ENCODE measurements at regions not wholly inside any gene's neighbourhood (a gene's known extent, or its start where the extent isn't known, plus 50 kb on each side); places are given as distances from the start of the nearest gene placed in this dataset.

DNA sequence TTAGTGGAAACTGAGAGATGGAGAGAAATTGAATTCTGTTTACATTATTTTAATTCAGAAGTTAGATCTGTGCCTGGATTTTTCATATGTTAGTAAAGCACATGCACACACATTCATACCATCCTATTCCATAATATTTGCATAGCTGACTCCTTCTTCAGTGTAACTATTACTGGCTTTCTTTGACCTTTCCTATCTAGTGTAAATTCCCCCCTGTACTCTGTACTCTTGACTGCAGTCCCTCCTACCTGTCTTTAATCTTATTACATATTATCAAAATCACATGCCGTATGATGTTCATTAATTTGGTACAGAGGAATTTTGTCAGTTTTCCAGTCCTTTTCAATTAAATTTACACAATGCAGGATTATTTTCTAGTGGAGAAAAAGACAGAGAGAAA, 417.0 kb upstream of the SOX5 start:
- H3K4me1 Mint-ChIP-seq: no peaks in the 10 kb centered on the region
- no peaks in the 10 kb centered on the region for H3K9me3 ChIP-seq (ENCODE audit: control insufficient read depth, insufficient read depth, low read length)
- no peak overlapping the region for H3K27ac ChIP-seq (ENCODE audit: low read length)
- no peak overlapping the region for H3K4me3 ChIP-seq (ENCODE audit: low read length)
- intact Hi-C loops (cut with micrococcal nuclease): no loop called here
- no peaks in the 10 kb centered on the region for H3K27me3 ChIP-seq (ENCODE audit: control insufficient read depth, insufficient read depth, low read length)
- H3K27ac Mint-ChIP-seq: no peak overlapping the region
- H3K36me3 Mint-ChIP-seq: no peaks in the 10 kb centered on the region
- H3K4me3 Mint-ChIP-seq: no peak overlapping the region
- DNase-seq (no peak), ATAC-seq (no peak)
- no CpG with 5 or more reads among the region's 1 CpG for WGBS (ENCODE audit: insufficient coverage)
- no peaks in the 10 kb centered on the region for H3K36me3 ChIP-seq (ENCODE audit: control insufficient read depth, insufficient read depth, low read length)
- H3K4me1 ChIP-seq (ENCODE audit: control insufficient read depth, insufficient read depth, low read length): no peaks in the 10 kb centered on the region
- no peaks in the 10 kb centered on the region for H3K27me3 Mint-ChIP-seq (ENCODE audit: low read depth in 2 of 2)
- H3K9me3 Mint-ChIP-seq: no peaks in the 10 kb centered on the region
- TF ChIP-seq, protein P1, sequence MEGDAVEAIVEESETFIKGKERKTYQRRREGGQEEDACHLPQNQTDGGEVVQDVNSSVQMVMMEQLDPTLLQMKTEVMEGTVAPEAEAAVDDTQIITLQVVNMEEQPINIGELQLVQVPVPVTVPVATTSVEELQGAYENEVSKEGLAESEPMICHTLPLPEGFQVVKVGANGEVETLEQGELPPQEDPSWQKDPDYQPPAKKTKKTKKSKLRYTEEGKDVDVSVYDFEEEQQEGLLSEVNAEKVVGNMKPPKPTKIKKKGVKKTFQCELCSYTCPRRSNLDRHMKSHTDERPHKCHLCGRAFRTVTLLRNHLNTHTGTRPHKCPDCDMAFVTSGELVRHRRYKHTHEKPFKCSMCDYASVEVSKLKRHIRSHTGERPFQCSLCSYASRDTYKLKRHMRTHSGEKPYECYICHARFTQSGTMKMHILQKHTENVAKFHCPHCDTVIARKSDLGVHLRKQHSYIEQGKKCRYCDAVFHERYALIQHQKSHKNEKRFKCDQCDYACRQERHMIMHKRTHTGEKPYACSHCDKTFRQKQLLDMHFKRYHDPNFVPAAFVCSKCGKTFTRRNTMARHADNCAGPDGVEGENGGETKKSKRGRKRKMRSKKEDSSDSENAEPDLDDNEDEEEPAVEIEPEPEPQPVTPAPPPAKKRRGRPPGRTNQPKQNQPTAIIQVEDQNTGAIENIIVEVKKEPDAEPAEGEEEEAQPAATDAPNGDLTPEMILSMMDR (IDR thresholded peaks at IDR 0.05): no peak

DNA sequence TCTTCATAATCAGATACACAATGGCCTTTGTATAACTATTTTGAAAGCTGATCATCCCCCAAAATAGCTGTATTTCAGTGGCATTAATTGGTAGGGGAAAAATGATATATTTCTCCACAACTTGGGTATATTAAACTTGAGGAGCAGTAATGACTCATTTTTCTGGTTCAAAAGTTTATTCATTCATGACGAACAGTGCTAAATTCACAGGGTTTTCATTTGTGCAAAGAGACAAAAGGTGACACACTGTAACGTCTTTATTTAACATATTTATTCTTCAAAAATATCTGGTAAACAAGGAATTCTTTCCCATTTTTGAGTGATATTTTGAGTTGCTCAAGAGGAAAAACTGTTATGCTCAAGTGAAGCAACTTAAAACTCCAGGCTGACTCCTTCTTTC, 415.5 kb upstream of the SOX5 start:
- no peaks in the 10 kb centered on the region for H3K4me1 Mint-ChIP-seq
- no peak overlapping the region for H3K4me3 Mint-ChIP-seq
- Histone ChIP-seq H3K4me1 (ENCODE audit: control insufficient read depth, insufficient read depth, low read length) (no peaks in the 10 kb centered on the region), H3K9me3 (ENCODE audit: control insufficient read depth, insufficient read depth, low read length) (no peaks in the 10 kb centered on the region), H3K4me3 (ENCODE audit: low read length) (no peak overlapping the region), H3K36me3 (ENCODE audit: control insufficient read depth, insufficient read depth, low read length) (no peaks in the 10 kb centered on the region), H3K27me3 (ENCODE audit: control insufficient read depth, insufficient read depth, low read length) (no peaks in the 10 kb centered on the region), H3K27ac (ENCODE audit: low read length) (no peak overlapping the region)
- TF ChIP-seq, protein P1 (IDR thresholded peaks at IDR 0.05): no peak
- ATAC-seq (no peak), DNase-seq (no peak)
- H3K9me3 Mint-ChIP-seq: no peaks in the 10 kb centered on the region
- WGBS (ENCODE audit: insufficient coverage): 73% methylated on average over 1 of the region's 2 CpGs
- intact Hi-C loops (cut with micrococcal nuclease): no loop called here
- H3K36me3 Mint-ChIP-seq: no peaks in the 10 kb centered on the region
- H3K27me3 Mint-ChIP-seq (ENCODE audit: low read depth in 2 of 2): no peaks in the 10 kb centered on the region
- no peak overlapping the region for H3K27ac Mint-ChIP-seq

DNA sequence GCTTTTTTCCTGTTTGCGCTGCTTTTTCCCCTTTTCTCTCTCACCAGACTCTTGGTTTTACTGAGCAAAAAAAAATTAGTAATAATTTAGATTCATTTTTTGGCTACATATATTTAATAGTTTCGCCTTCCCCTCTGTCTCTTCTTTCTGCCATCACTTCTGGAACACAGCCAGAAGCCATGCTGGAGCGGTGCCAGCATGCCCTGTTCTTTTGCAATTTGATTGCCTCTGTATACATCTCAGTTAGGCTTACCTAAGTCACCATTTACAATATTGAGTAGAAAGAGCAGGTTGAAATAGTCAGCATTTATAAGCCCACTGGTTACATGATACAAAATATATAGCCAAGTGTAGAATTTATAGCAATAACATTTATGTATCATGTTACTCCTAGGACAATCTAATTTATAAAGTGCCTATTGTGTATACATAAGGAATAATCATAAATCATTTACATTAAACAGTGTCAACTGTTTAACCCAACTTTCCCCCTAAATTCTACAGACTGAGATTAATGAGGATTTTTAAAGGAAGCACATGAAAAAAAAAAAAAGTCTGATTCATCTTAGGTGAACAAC, 413.8 kb upstream of the SOX5 start:
- intact Hi-C loops (cut with micrococcal nuclease): no loop called here
- Histone ChIP-seq H3K9me3 (ENCODE audit: control insufficient read depth, insufficient read depth, low read length) (no peaks in the 10 kb centered on the region), H3K27ac (ENCODE audit: low read length) (no peak overlapping the region), H3K27me3 (ENCODE audit: control insufficient read depth, insufficient read depth, low read length) (no peaks in the 10 kb centered on the region), H3K36me3 (ENCODE audit: control insufficient read depth, insufficient read depth, low read length) (no peaks in the 10 kb centered on the region), H3K4me1 (ENCODE audit: control insufficient read depth, insufficient read depth, low read length) (no peaks in the 10 kb centered on the region), H3K4me3 (ENCODE audit: low read length) (no peak overlapping the region)
- Mint-ChIP-seq H3K4me3 (no peak overlapping the region), H3K36me3 (no peaks in the 10 kb centered on the region), H3K27ac (no peak overlapping the region), H3K4me1 (no peaks in the 10 kb centered on the region), H3K9me3 (no peaks in the 10 kb centered on the region), H3K27me3 (ENCODE audit: low read depth in 2 of 2) (no peaks in the 10 kb centered on the region)
- WGBS (ENCODE audit: insufficient coverage): 95% methylated on average over 2 of the region's 3 CpGs
- DNase-seq (no peak), ATAC-seq (no peak)
- TF ChIP-seq, protein P1 (IDR thresholded peaks at IDR 0.05): no peak

DNA sequence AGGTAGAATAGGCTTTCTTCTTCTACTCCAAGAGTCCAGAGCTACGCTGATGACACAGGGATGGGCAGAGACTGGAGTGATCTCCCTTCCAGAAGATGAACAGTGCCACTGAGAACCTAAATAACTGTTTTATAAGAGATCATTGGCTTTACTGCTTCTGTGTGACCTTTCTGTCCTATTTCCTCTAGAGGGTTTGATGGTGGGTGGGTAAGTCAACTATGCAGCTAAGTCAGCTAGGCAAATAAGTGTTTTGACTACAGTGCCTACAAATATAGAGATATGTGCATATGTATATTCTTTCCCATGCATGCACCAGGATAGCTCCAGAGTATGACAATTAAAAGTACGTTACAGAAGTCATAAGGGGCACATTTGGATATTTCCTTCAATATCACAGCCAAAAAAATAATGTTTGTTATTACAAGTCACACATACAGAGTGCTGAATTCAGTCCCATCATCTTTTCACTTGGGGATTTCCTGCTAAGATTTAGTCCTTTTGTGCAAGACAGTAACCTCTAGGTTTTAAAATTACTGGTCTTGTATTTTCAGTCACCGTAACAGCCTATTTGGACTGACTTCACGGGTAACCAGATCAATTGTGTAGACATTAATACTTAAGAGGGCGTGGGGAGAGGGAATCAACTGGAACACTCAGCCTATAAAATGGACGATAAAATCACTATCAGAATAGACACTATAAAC, 412.6 kb upstream of the SOX5 start:
- H3K9me3 ChIP-seq (ENCODE audit: control insufficient read depth, insufficient read depth, low read length): no peaks in the 10 kb centered on the region
- WGBS (ENCODE audit: insufficient coverage): 76% methylated on average over 6 of the region's 6 CpGs
- no peaks in the 10 kb centered on the region for H3K36me3 ChIP-seq (ENCODE audit: control insufficient read depth, insufficient read depth, low read length)
- H3K4me1 Mint-ChIP-seq: no peaks in the 10 kb centered on the region
- H3K27me3 ChIP-seq (ENCODE audit: control insufficient read depth, insufficient read depth, low read length): no peaks in the 10 kb centered on the region
- no peaks in the 10 kb centered on the region for H3K27me3 Mint-ChIP-seq (ENCODE audit: low read depth in 2 of 2)
- TF ChIP-seq, protein P1 (IDR thresholded peaks at IDR 0.05): no peak
- no peaks in the 10 kb centered on the region for H3K9me3 Mint-ChIP-seq
- intact Hi-C loops (cut with micrococcal nuclease): no loop called here
- no peak for DNase-seq
- no peak overlapping the region for H3K27ac ChIP-seq (ENCODE audit: low read length)
- H3K4me1 ChIP-seq (ENCODE audit: control insufficient read depth, insufficient read depth, low read length): no peaks in the 10 kb centered on the region
- no peaks in the 10 kb centered on the region for H3K36me3 Mint-ChIP-seq
- no peak overlapping the region for H3K4me3 ChIP-seq (ENCODE audit: low read length)
- no peak overlapping the region for H3K4me3 Mint-ChIP-seq
- no peak for ATAC-seq
- H3K27ac Mint-ChIP-seq: no peak overlapping the region
